K562 (cell line): ENCODE measurements at regions not wholly inside any gene's neighbourhood (a gene's known extent, or its start where the extent isn't known, plus 50 kb on each side); places are given as distances from the start of the nearest gene placed in this dataset.

ENCODE experiments used
- CREB3L1 ChIP-seq: fragments of 450-650 bp; IDR thresholded peaks from 2 replicates; pipeline ENCODE4 v1.6.1; 2014; ENCODE audit warnings: low read depth, mild to moderate bottlenecking, moderate library complexity, borderline replicate concordance
- ETV5 ChIP-seq: sonication (generic); formaldehyde crosslinking; IDR thresholded peaks from 2 replicates; pipeline ENCODE4 v1.4.0; 2020; ENCODE audit warnings: low read depth, mild to moderate bottlenecking, missing genetic modification reagents
- FOXA1 ChIP-seq: fragments of 450-650 bp; IDR thresholded peaks from 2 replicates; pipeline ENCODE4 v1.6.1; 2016; ENCODE audit warnings: mild to moderate bottlenecking, borderline replicate concordance
- MED1 ChIP-seq: sonication (generic); formaldehyde crosslinking; IDR thresholded peaks from 2 replicates; pipeline ENCODE4 v1.8.1; 2023; ENCODE audit warnings: missing genetic modification reagents, borderline replicate concordance
- TAF7 ChIP-seq: fragments of 450-650 bp; IDR thresholded peaks from 2 replicates; pipeline ENCODE4 v1.6.1; 2016; ENCODE audit warnings: missing genetic modification characterization, missing compliant biosample characterization
- TGIF2 ChIP-seq: sonication (generic); formaldehyde crosslinking; IDR thresholded peaks from 2 replicates; pipeline ENCODE4 v1.8.1; 2022; ENCODE audit warnings: mild to moderate bottlenecking, missing genetic modification reagents, moderate library complexity
- ZBTB49 ChIP-seq: sonication (generic); formaldehyde crosslinking; IDR thresholded peaks from 2 replicates; pipeline ENCODE4 v1.8.0; 2022; ENCODE audit warnings: missing genetic modification reagents, mild to moderate bottlenecking, borderline replicate concordance
- ZNF354B ChIP-seq: fragments of 250-450 bp; sonication (Bioruptor Pico); IDR thresholded peaks from 2 replicates; pipeline ENCODE4 v1.4.0; 2020
- TF ChIP-seq, protein P1 (sequence below): IDR thresholded peaks from 2 replicates; pipeline ENCODE4 v1.6.1; 2011; ENCODE audit not compliant: insufficient read length; ENCODE audit errors: extremely low read depth

- TF ChIP-seq TAF7 (tag) (no peak), FOXA1 (no peak), TGIF2 (CRISPR knock-in tag) (no peak), MED1 (CRISPR knock-in tag) (no peak), ZNF354B (CRISPR knock-in tag) (no peak), ZBTB49 (CRISPR knock-in tag) (no peak), CREB3L1 (no peak), ETV5 (no peak)
- TF ChIP-seq, protein P1, sequence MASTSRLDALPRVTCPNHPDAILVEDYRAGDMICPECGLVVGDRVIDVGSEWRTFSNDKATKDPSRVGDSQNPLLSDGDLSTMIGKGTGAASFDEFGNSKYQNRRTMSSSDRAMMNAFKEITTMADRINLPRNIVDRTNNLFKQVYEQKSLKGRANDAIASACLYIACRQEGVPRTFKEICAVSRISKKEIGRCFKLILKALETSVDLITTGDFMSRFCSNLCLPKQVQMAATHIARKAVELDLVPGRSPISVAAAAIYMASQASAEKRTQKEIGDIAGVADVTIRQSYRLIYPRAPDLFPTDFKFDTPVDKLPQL: no peak
These were observed 73.3 kb upstream of the FAR1 start (continued) for GRCh38 chr11:13595166-13595565.
